GM12878 (cell line): ENCODE measurements at regions not wholly inside any gene's neighbourhood (a gene's known extent, or its start where the extent isn't known, plus 50 kb on each side); places are given as distances from the start of the nearest gene placed in this dataset.

ENCODE experiments used
- BHLHE40 ChIP-seq, 2 experiments: fragments of 450-650 bp in 1 of 2; IDR thresholded peaks; 2 replicates each; pipeline ENCODE4 v1.6.1; 2011 to 2017; ENCODE audit warnings: low read depth in 2 of 2, borderline replicate concordance in 1 of 2, improper control_type of control experiment in 1 of 2, low read length in 1 of 2, mild to moderate bottlenecking in 1 of 2
- CREM ChIP-seq: IDR thresholded peaks from 2 replicates; pipeline ENCODE4 v1.6.1; 2014; ENCODE audit warnings: antibody characterized with exemption, low read depth
- EED ChIP-seq: sonication (generic); IDR thresholded peaks from 2 replicates; pipeline ENCODE4 v1.6.1; 2016; ENCODE audit warnings: antibody characterized with exemption, low read depth
- ESRRA ChIP-seq: IDR thresholded peaks from 2 replicates; pipeline ENCODE4 v1.6.1; 2012; ENCODE audit warnings: mild to moderate bottlenecking, low read length, improper control_type of control experiment
- GABPA ChIP-seq: IDR thresholded peaks from 2 replicates; pipeline ENCODE4 v1.6.1; 2014; ENCODE audit warnings: antibody characterized with exemption, low read depth, mild to moderate bottlenecking, inconsistent platforms
- GATAD2B ChIP-seq: fragments of 450-650 bp; conservative IDR thresholded peaks from 2 replicates; pipeline ENCODE4 v1.6.1; 2017; ENCODE audit warnings: low read depth, mild to moderate bottlenecking, moderate library complexity
- HCFC1 ChIP-seq: fragments of 150-350 bp; IDR thresholded peaks from 2 replicates; pipeline ENCODE4 v1.6.1; 2014; ENCODE audit warnings: low read length
- IKZF1 ChIP-seq: fragments of 450-650 bp; conservative IDR thresholded peaks from 2 replicates; pipeline ENCODE4 v1.6.1; 2017; ENCODE audit warnings: antibody characterized with exemption, mild to moderate bottlenecking
- MTA2 ChIP-seq: fragments of 450-650 bp; IDR thresholded peaks from 2 replicates; pipeline ENCODE4 v1.6.1; 2016; ENCODE audit warnings: low read depth, mild to moderate bottlenecking, moderate library complexity
- NFIC ChIP-seq: IDR thresholded peaks from 2 replicates; pipeline ENCODE4 v1.6.1; 2012; ENCODE audit warnings: low read depth, mild to moderate bottlenecking, inconsistent platforms, low read length, moderate library complexity
- NFYA ChIP-seq: IDR thresholded peaks from 2 replicates; pipeline ENCODE4 v1.6.1; 2011; ENCODE audit warnings: low read depth, mild to moderate bottlenecking, low read length, improper control_type of control experiment, borderline replicate concordance
- PAX5 ChIP-seq: IDR thresholded peaks from 2 replicates; pipeline ENCODE4 v1.6.1; 2011; ENCODE audit warnings: low read depth, low read length, borderline replicate concordance
- PML ChIP-seq: IDR thresholded peaks from 2 replicates; pipeline ENCODE4 v1.6.1; 2012; ENCODE audit warnings: low read length, inconsistent platforms
- POLR2AphosphoS5 ChIP-seq: IDR thresholded peaks from 2 replicates; pipeline ENCODE4 v1.6.1; 2011; ENCODE audit warnings: mild to moderate bottlenecking, low read length, inconsistent platforms
- SUZ12 ChIP-seq: fragments of 200-600 bp; sonication (generic); IDR thresholded peaks from one replicate; pipeline ENCODE4 v1.6.1; 2018; ENCODE audit warnings: antibody characterized with exemption, mild to moderate bottlenecking; ENCODE audit not compliant: unreplicated experiment
- ZBED1 ChIP-seq: IDR thresholded peaks from 2 replicates; pipeline ENCODE4 v1.6.1; 2016; ENCODE audit warnings: borderline replicate concordance
- ZNF274 ChIP-seq: IDR thresholded peaks from one replicate; pipeline ENCODE4 v1.8.0; 2011; ENCODE audit not compliant: insufficient read length, insufficient read depth
- TF ChIP-seq, protein P1 (sequence below): IDR thresholded peaks from 2 replicates; pipeline ENCODE4 v1.6.1; 2011; ENCODE audit warnings: borderline replicate concordance, low read depth, mild to moderate bottlenecking, moderate library complexity, mixed read lengths, low read length; ENCODE audit not compliant: insufficient read depth; ENCODE audit errors: extremely low read length
- TF ChIP-seq, protein P2 (sequence below): IDR thresholded peaks from 2 replicates; pipeline ENCODE4 v1.6.1; 2011; ENCODE audit warnings: low read depth, low read length, improper control_type of control experiment, borderline replicate concordance
- TF ChIP-seq, protein P3 (sequence below): fragments of 450-650 bp; IDR thresholded peaks from 2 replicates; pipeline ENCODE4 v1.6.1; 2018; ENCODE audit warnings: borderline replicate concordance, mild to moderate bottlenecking; ENCODE audit not compliant: partially characterized antibody
- TF ChIP-seq, protein P4 (sequence below): IDR thresholded peaks from 2 replicates; pipeline ENCODE4 v1.6.1; 2012; ENCODE audit warnings: low read depth, low read length, improper control_type of control experiment
- TF ChIP-seq, protein P5 (sequence below): fragments of 450-650 bp; IDR thresholded peaks from 2 replicates; pipeline ENCODE4 v1.6.1; 2017; ENCODE audit warnings: low read depth, mild to moderate bottlenecking, moderate library complexity
- TF ChIP-seq, protein P6 (sequence below): IDR thresholded peaks from 2 replicates; pipeline ENCODE4 v1.6.1; 2012; ENCODE audit warnings: low read depth, low read length, improper control_type of control experiment
- TF ChIP-seq, protein P7 (sequence below): IDR thresholded peaks from 2 replicates; pipeline ENCODE4 v1.6.1; 2012; ENCODE audit warnings: low read length, inconsistent platforms

DNA sequence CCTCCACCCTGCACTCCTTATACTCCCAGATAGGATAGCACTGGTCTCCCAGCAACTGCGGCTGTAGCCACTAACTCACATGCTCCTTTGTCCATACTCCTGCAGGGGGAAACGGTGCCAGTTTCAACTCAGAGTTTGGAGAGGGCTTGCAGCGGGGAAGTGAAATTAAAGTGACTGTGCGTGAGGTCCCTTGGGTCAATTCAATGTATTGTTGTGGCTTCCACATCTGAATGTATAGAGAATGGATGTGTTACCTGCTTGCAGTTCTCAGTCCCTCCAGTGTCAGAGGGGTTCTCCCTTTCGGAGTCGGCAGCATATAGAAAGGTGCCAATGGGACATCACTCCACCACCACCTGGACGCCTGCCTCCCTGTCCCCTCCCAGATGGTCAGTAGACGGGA lies 93.6 kb upstream of the CNKSR3 start (continued):
- TF ChIP-seq, protein P1, sequence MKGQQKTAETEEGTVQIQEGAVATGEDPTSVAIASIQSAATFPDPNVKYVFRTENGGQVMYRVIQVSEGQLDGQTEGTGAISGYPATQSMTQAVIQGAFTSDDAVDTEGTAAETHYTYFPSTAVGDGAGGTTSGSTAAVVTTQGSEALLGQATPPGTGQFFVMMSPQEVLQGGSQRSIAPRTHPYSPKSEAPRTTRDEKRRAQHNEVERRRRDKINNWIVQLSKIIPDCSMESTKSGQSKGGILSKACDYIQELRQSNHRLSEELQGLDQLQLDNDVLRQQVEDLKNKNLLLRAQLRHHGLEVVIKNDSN: no peak
- TF ChIP-seq PAX5: peak; percentile 67; the same call in 1 of the 2 replicates
- no peak for TF ChIP-seq ZNF274
- TF ChIP-seq, protein P2, sequence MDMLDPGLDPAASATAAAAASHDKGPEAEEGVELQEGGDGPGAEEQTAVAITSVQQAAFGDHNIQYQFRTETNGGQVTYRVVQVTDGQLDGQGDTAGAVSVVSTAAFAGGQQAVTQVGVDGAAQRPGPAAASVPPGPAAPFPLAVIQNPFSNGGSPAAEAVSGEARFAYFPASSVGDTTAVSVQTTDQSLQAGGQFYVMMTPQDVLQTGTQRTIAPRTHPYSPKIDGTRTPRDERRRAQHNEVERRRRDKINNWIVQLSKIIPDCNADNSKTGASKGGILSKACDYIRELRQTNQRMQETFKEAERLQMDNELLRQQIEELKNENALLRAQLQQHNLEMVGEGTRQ: no peak
- TF ChIP-seq, protein P3, sequence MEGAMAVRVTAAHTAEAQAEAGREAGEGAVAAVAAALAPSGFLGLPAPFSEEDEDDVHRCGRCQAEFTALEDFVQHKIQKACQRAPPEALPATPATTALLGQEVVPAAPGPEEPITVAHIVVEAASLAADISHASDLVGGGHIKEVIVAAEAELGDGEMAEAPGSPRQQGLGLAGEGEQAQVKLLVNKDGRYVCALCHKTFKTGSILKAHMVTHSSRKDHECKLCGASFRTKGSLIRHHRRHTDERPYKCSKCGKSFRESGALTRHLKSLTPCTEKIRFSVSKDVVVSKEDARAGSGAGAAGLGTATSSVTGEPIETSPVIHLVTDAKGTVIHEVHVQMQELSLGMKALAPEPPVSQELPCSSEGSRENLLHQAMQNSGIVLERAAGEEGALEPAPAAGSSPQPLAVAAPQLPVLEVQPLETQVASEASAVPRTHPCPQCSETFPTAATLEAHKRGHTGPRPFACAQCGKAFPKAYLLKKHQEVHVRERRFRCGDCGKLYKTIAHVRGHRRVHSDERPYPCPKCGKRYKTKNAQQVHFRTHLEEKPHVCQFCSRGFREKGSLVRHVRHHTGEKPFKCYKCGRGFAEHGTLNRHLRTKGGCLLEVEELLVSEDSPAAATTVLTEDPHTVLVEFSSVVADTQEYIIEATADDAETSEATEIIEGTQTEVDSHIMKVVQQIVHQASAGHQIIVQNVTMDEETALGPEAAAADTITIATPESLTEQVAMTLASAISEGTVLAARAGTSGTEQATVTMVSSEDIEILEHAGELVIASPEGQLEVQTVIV: no peak
- TF ChIP-seq POLR2AphosphoS5: no peak
- TF ChIP-seq, protein P4, sequence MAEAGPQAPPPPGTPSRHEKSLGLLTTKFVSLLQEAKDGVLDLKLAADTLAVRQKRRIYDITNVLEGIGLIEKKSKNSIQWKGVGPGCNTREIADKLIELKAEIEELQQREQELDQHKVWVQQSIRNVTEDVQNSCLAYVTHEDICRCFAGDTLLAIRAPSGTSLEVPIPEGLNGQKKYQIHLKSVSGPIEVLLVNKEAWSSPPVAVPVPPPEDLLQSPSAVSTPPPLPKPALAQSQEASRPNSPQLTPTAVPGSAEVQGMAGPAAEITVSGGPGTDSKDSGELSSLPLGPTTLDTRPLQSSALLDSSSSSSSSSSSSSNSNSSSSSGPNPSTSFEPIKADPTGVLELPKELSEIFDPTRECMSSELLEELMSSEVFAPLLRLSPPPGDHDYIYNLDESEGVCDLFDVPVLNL: no peak
- peak; percentile 77 to 87 for TF ChIP-seq BHLHE40 (IDR thresholded peaks at IDR 0.05; ENCODE audit: borderline replicate concordance in 1 of 2, low read depth in 2 of 2, low read length in 1 of 2)
- TF ChIP-seq PML: no peak
- peak; percentile 85 for TF ChIP-seq MTA2
- TF ChIP-seq, protein P5, sequence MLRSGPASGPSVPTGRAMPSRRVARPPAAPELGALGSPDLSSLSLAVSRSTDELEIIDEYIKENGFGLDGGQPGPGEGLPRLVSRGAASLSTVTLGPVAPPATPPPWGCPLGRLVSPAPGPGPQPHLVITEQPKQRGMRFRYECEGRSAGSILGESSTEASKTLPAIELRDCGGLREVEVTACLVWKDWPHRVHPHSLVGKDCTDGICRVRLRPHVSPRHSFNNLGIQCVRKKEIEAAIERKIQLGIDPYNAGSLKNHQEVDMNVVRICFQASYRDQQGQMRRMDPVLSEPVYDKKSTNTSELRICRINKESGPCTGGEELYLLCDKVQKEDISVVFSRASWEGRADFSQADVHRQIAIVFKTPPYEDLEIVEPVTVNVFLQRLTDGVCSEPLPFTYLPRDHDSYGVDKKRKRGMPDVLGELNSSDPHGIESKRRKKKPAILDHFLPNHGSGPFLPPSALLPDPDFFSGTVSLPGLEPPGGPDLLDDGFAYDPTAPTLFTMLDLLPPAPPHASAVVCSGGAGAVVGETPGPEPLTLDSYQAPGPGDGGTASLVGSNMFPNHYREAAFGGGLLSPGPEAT: peak; percentile 65
- peak; percentile 89 for TF ChIP-seq EED
- 0 out of 2 replicates have a peak, but pooled peaks have one; percentile 22 for TF ChIP-seq NFIC
- no peak for TF ChIP-seq ESRRA
- TF ChIP-seq GABPA: no peak
- TF ChIP-seq SUZ12: no peak
- TF ChIP-seq HCFC1: no peak
- peak; percentile 42; the same call in 1 of the 2 replicates for TF ChIP-seq ZBED1
- TF ChIP-seq, protein P6, sequence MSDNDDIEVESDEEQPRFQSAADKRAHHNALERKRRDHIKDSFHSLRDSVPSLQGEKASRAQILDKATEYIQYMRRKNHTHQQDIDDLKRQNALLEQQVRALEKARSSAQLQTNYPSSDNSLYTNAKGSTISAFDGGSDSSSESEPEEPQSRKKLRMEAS: no peak
- peak; percentile 87 for TF ChIP-seq GATAD2B
- no peak for TF ChIP-seq CREM
- TF ChIP-seq NFYA: no peak
- TF ChIP-seq IKZF1: peak; percentile 94
- TF ChIP-seq, protein P7, sequence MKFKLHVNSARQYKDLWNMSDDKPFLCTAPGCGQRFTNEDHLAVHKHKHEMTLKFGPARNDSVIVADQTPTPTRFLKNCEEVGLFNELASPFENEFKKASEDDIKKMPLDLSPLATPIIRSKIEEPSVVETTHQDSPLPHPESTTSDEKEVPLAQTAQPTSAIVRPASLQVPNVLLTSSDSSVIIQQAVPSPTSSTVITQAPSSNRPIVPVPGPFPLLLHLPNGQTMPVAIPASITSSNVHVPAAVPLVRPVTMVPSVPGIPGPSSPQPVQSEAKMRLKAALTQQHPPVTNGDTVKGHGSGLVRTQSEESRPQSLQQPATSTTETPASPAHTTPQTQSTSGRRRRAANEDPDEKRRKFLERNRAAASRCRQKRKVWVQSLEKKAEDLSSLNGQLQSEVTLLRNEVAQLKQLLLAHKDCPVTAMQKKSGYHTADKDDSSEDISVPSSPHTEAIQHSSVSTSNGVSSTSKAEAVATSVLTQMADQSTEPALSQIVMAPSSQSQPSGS: no peak
